ENCODE measurements at regions not wholly inside any gene's neighbourhood (a gene's known extent, or its start where the extent isn't known, plus 50 kb on each side); places are given as distances from the start of the nearest gene placed in this dataset.
A peak's percentile ranks its signal among the peaks of the same experiment; 100 is the strongest.

DNA sequence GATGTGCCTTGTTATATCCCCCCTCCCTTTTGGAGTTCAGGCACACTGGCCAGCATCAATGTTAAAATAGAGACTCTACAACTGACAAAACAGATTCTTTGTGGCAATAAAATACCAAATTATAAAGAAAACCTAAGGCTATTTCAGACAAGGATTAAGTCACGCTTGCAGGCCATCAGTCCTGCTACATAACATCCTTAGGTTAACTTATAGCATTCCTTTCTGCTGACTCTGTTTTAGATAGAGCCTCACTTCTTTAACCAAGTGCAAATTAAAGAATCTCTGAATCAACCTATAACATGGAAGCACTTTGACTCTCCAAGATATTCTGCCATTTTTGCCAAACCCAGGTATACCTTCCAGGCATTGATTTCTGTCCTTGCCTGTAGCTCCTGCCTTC, 784.6 kb downstream of the RNF144A start:
- TF ChIP-seq CTCF (IDR thresholded peaks at IDR 0.05; ENCODE audit: low read depth, low read length), result no peak
- no peak for DNase-seq (ENCODE audit: low read depth in 2 of 2)
- no peak overlapping the region for H3K4me3 ChIP-seq (replicated peaks in 1 of 2; ENCODE audit: low read depth in 2 of 2, low read length in 2 of 2)

GRCh38 chr2:7703048-7703447, 785.8 kb downstream of the RNF144A start:
- no peak for DNase-seq (ENCODE audit: low read depth in 2 of 2)
- TF ChIP-seq CTCF (IDR thresholded peaks at IDR 0.05; ENCODE audit: low read depth, low read length), result no peak
- no peak overlapping the region for H3K4me3 ChIP-seq (replicated peaks in 1 of 2; ENCODE audit: low read depth in 2 of 2, low read length in 2 of 2)

- DNase-seq (ENCODE audit: low read depth in 2 of 2), result no peak
- no peak for TF ChIP-seq CTCF (IDR thresholded peaks at IDR 0.05; ENCODE audit: low read depth, low read length)
- H3K4me3 ChIP-seq (replicated peaks in 1 of 2; ENCODE audit: low read depth in 2 of 2, low read length in 2 of 2), result no peak overlapping the region
These were observed 786.4 kb downstream of the RNF144A start for GRCh38 chr2:7703543-7704144.

- no peak for DNase-seq (ENCODE audit: low read depth in 2 of 2)
- no peak overlapping the region for H3K4me3 ChIP-seq (replicated peaks in 1 of 2; ENCODE audit: low read depth in 2 of 2, low read length in 2 of 2)
- no peak for TF ChIP-seq CTCF (IDR thresholded peaks at IDR 0.05; ENCODE audit: low read depth, low read length)
These were observed 787.2 kb downstream of the RNF144A start for GRCh38 chr2:7704296-7704865.

GRCh38 chr2:7706791-7707190, 789.6 kb downstream of the RNF144A start:
- TF ChIP-seq CTCF (IDR thresholded peaks at IDR 0.05; ENCODE audit: low read depth, low read length), result no peak
- DNase-seq (ENCODE audit: low read depth in 2 of 2), result no peak

DNA sequence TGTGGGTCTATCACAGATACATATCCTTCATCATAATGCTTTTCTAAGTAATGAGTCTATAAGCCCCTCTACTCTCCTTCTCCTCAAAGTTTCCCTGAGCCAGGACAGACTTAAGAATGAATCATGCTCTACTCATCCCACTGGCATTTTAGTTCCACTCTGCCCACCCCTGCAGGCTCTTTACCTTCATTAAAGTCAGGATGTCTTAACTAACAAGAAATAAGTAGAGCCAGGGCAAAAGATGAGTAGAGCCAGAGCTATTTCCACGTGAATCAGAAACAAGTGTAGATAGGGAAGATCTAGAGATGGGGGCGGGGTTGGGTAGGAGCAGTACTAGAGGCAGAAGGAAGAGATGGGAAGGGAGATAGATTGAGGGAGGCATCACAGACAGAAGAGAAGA, 790.5 kb downstream of the RNF144A start:
- H3K4me3 ChIP-seq (replicated peaks in 1 of 2; ENCODE audit: low read depth in 2 of 2, low read length in 2 of 2), result no peak overlapping the region
- DNase-seq (ENCODE audit: low read depth in 2 of 2), result peak in 1 of 2 donors; percentile 3
- TF ChIP-seq CTCF (IDR thresholded peaks at IDR 0.05; ENCODE audit: low read depth, low read length), result no peak

More at GRCh38 chr2:7706791-7707190, 789.6 kb downstream of the RNF144A start:
- no peak overlapping the region for H3K4me3 ChIP-seq (replicated peaks in 1 of 2; ENCODE audit: low read depth in 2 of 2, low read length in 2 of 2)

GRCh38 chr2:7709907-7710306, 792.7 kb downstream of the RNF144A start:
- DNase-seq (ENCODE audit: low read depth in 2 of 2), result no peak

More at GRCh38 chr2:7709907-7710306, 792.7 kb downstream of the RNF144A start:
- no peak overlapping the region for H3K4me3 ChIP-seq (replicated peaks in 1 of 2; ENCODE audit: low read depth in 2 of 2, low read length in 2 of 2)
- no peak for TF ChIP-seq CTCF (IDR thresholded peaks at IDR 0.05; ENCODE audit: low read depth, low read length)
